ENCODE measurements at regions not wholly inside any gene's neighbourhood (a gene's known extent, or its start where the extent isn't known, plus 50 kb on each side); places are given as distances from the start of the nearest gene placed in this dataset.

- TF ChIP-seq POLR2A (IDR thresholded peaks at IDR 0.05) (no peak), CTCF (IDR thresholded peaks at IDR 0.05) (no peak)
These were observed 56.3 kb upstream of the SPATA31E1 start for GRCh38 chr9:87826331-87826730.

Measured in uterus (tissue), 2 donors.